Thoracic aorta (tissue), 2 donors: ENCODE measurements at regions not wholly inside any gene's neighbourhood (a gene's known extent, or its start where the extent isn't known, plus 50 kb on each side); places are given as distances from the start of the nearest gene placed in this dataset.

Experiments
- ATAC-seq: fragments of 150-250 bp; one replicate; pipeline ENCODE4 v1.8.0; 2017; ENCODE audit warnings: low read depth; ENCODE audit not compliant: insufficient number of reproducible peaks, low FRiP score
- DNase-seq: peaks from one replicate; pipeline ENCODE4 v3.0.0-alpha.2; 2020; ENCODE audit warnings: low spot score
- H3K27ac ChIP-seq, 2 donors: fragments of 200-600 bp; sonication (generic); 1 replicate in 1 of 2; 2 replicates in 1 of 2; pipeline ENCODE4 v1.5.1; 2016; ENCODE audit warnings: mild to moderate bottlenecking in 2 of 2, moderate library complexity in 2 of 2
- H3K27me3 ChIP-seq: fragments of 200-600 bp; sonication (generic); replicated peaks from 2 replicates; pipeline ENCODE4 v1.6.0; 2016; ENCODE audit warnings: mild to moderate bottlenecking; ENCODE audit not compliant: insufficient read depth
- H3K36me3 ChIP-seq: fragments of 200-600 bp; sonication (generic); one replicate; pipeline ENCODE4 v1.5.1; 2016
- H3K4me1 ChIP-seq, 2 donors: fragments of 200-600 bp; sonication (generic); 1 replicate in 1 of 2; 2 replicates in 1 of 2; pipeline versions ENCODE4 v1.5.1 to v1.6.0; 2016; ENCODE audit warnings: low read depth in 2 of 2, mild to moderate bottlenecking in 1 of 2; ENCODE audit not compliant: control insufficient read depth in 1 of 2
- H3K4me3 ChIP-seq: fragments of 200-600 bp; sonication (generic); 2 replicates; pipeline ENCODE4 v1.5.1; 2016; ENCODE audit warnings: mild to moderate bottlenecking
- H3K9me3 ChIP-seq: fragments of 200-600 bp; sonication (generic); 2 replicates; pipeline ENCODE4 v1.5.1; 2016
- CTCF ChIP-seq: fragments of 200-600 bp; sonication (generic); IDR thresholded peaks from one replicate; pipeline ENCODE4 v1.5.1; 2019; ENCODE audit warnings: antibody characterized with exemption

- no peak for TF ChIP-seq CTCF
- H3K27me3 ChIP-seq = no peaks in the 10 kb centered on the region
- no peaks in the 10 kb centered on the region for H3K4me1 ChIP-seq
Measured at GRCh38 chr18:72376256-72376655, 167.9 kb downstream of the CBLN2 start.

DNA sequence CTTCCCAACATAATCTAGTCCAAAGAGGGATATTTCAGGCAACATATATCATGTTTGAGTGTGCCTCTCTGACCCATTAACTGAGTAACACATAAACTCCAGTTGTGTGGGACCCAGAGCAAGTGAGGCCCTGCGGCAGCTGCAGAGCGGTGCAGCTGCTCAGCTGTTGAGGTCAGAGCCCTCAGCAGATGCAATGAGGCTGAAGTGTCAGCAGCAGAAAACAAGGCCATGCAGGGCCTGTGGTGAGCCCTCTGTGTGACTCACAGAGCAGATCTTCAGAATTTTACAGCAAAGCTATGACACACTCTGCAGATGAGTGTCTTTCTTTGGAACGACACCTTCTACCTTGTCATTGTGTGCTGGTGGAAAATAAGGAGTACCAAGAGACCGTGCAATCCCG, 168.5 kb downstream of the CBLN2 start:
- no peak for ATAC-seq
- Histone ChIP-seq H3K27ac (no peak overlapping the region), H3K4me3 (no peak overlapping the region), H3K27me3 (no peaks in the 10 kb centered on the region), H3K36me3 (no peaks in the 10 kb centered on the region), H3K9me3 (no peaks in the 10 kb centered on the region), H3K4me1 (no peaks in the 10 kb centered on the region)
- no peak for DNase-seq
- TF ChIP-seq CTCF = no peak

More at GRCh38 chr18:72376256-72376655, 167.9 kb downstream of the CBLN2 start:
- no peaks in the 10 kb centered on the region for H3K9me3 ChIP-seq
- no peaks in the 10 kb centered on the region for H3K36me3 ChIP-seq
- H3K4me3 ChIP-seq = no peak overlapping the region
- ATAC-seq (no peak), DNase-seq (no peak)
- no peak overlapping the region for H3K27ac ChIP-seq

DNA sequence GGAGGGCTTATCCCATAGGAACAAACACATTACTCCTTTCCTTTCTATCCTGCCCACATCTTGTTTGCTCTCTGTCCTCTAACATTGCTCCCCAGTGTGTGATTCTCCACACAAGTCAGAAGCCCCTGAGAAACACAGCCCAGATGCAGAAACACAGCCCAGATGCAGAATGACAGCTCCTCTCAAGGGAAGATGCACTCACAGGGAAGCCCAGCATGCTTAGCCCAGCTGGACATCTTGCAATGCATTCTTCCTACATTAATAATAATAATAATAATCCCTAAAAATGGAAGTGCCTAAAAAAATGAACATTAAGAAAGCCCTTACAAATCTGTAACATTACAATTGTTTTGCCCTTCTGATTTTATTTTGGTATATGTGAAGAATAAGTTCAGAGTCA, 172.1 kb downstream of the CBLN2 start:
- ATAC-seq (no peak), DNase-seq (no peak)
- no peak for TF ChIP-seq CTCF
- Histone ChIP-seq H3K27ac (no peak overlapping the region), H3K4me1 (no peaks in the 10 kb centered on the region), H3K9me3 (no peaks in the 10 kb centered on the region), H3K27me3 (no peaks in the 10 kb centered on the region), H3K36me3 (no peaks in the 10 kb centered on the region), H3K4me3 (no peak overlapping the region)

DNA sequence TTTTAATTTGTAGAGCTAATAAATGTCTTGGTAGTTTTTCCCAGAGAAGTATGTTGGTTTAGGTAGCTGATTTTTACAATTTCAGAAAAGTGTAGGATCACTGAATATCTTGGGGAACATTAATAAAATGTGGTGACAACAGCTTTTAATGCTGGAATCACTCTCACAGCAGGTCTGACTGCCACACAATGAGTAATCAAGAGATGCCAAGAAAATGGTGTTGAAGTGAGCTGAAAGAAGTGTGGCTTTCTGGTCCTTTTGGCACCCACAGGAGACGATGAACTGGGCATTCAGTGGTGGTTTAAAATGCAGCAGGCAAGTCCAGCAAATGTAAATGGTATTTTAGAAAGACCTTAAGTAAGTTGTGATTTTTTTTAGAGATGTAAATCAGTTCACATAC, 175.8 kb downstream of the CBLN2 start:
- H3K36me3 ChIP-seq = no peaks in the 10 kb centered on the region
- no peaks in the 10 kb centered on the region for H3K9me3 ChIP-seq
- TF ChIP-seq CTCF = no peak
- no peak overlapping the region for H3K4me3 ChIP-seq
- H3K4me1 ChIP-seq = no peaks in the 10 kb centered on the region
- H3K27me3 ChIP-seq = no peaks in the 10 kb centered on the region
- ATAC-seq = no peak
- no peak for DNase-seq
- H3K27ac ChIP-seq = no peak overlapping the region

GRCh38 chr18:72360634-72361033, 183.5 kb downstream of the CBLN2 start:
- H3K4me1 ChIP-seq = no peaks in the 10 kb centered on the region
- no peak overlapping the region for H3K27ac ChIP-seq
- DNase-seq (no peak), ATAC-seq (no peak)
- no peaks in the 10 kb centered on the region for H3K27me3 ChIP-seq
- no peak overlapping the region for H3K4me3 ChIP-seq
- no peaks in the 10 kb centered on the region for H3K36me3 ChIP-seq
- no peak for TF ChIP-seq CTCF
- no peaks in the 10 kb centered on the region for H3K9me3 ChIP-seq
